NCI-H446 treated with DMSO at 0.1 percent for 48 hours (cell line): ENCODE measurements at regions not wholly inside any gene's neighbourhood (a gene's known extent, or its start where the extent isn't known, plus 50 kb on each side); places are given as distances from the start of the nearest gene placed in this dataset.
A peak's percentile ranks its signal among the peaks of the same experiment; 100 is the strongest.

Experiments used
- DNase-seq: peaks from one replicate; lab custom pipeline; 2025; lab: John Stamatoyannopoulos, UW

GRCh38 chr5:124231802-124232201 lies 514.6 kb downstream of the ZNF608 start:
- no peak for DNase-seq

- no peak for DNase-seq
These were observed 515.2 kb downstream of the ZNF608 start for GRCh38 chr5:124231230-124231629.

GRCh38 chr5:124230456-124230855 lies 516.0 kb downstream of the ZNF608 start:
- DNase-seq = no peak

GRCh38 chr5:124229352-124229751 lies 517.1 kb downstream of the ZNF608 start:
- DNase-seq = no peak

GRCh38 chr5:124227914-124228313 lies 518.5 kb downstream of the ZNF608 start:
- DNase-seq = no peak

GRCh38 chr5:124220418-124220817 lies 526.0 kb downstream of the ZNF608 start:
- no peak for DNase-seq

GRCh38 chr5:124212934-124213333 lies 533.5 kb downstream of the ZNF608 start:
- DNase-seq = no peak

- DNase-seq = no peak
These were observed 536.1 kb downstream of the ZNF608 start for GRCh38 chr5:124210111-124210910.

- no peak for DNase-seq
These were observed 539.3 kb downstream of the ZNF608 start for GRCh38 chr5:124207118-124207517.

- no peak for DNase-seq
These were observed 539.9 kb downstream of the ZNF608 start for GRCh38 chr5:124206540-124206939.

GRCh38 chr5:124203303-124203702 lies 543.1 kb downstream of the ZNF608 start:
- DNase-seq = no peak

- DNase-seq = no peak
These were observed 546.1 kb downstream of the ZNF608 start for GRCh38 chr5:124200381-124200780.

- no peak for DNase-seq
These were observed 546.5 kb downstream of the ZNF608 start for GRCh38 chr5:124199893-124200292.

- DNase-seq = no peak
These were observed 551.0 kb downstream of the ZNF608 start for GRCh38 chr5:124195411-124195810.

GRCh38 chr5:124194282-124194681 lies 552.2 kb downstream of the ZNF608 start:
- DNase-seq = no peak

GRCh38 chr5:124193371-124193789 lies 553.1 kb downstream of the ZNF608 start:
- no peak for DNase-seq

GRCh38 chr5:124192716-124193115 lies 553.7 kb downstream of the ZNF608 start:
- no peak for DNase-seq

- DNase-seq = no peak
These were observed 560.7 kb downstream of the ZNF608 start for GRCh38 chr5:124185716-124186115.

GRCh38 chr5:124182133-124182532 lies 564.3 kb downstream of the ZNF608 start:
- no peak for DNase-seq

GRCh38 chr5:124180875-124181461 lies 565.5 kb downstream of the ZNF608 start:
- no peak for DNase-seq

- DNase-seq = no peak
These were observed 566.1 kb downstream of the ZNF608 start for GRCh38 chr5:124180299-124180874.

- DNase-seq = peak; percentile 40
These were observed 566.6 kb downstream of the ZNF608 start for GRCh38 chr5:124179819-124180218.

- no peak for DNase-seq
These were observed 568.4 kb downstream of the ZNF608 start for GRCh38 chr5:124178050-124178449.
